Lung (tissue), 11 donors: ENCODE measurements at regions not wholly inside any gene's neighbourhood (a gene's known extent, or its start where the extent isn't known, plus 50 kb on each side); places are given as distances from the start of the nearest gene placed in this dataset.

Source experiments
- ATAC-seq: fragments of 200-7000 bp; cut with Tn5 transposase; one replicate; pipeline ENCODE4 v1.9.1; 2020; ENCODE audit warnings: moderate number of reproducible peaks; ENCODE audit not compliant: insufficient read depth, low FRiP score
- DNase-seq, 3 donors: peaks; one replicate each; pipeline ENCODE4 v3.0.0-alpha.2; 2013 to 2017
- H3K27ac ChIP-seq, 2 donors: one replicate each; pipeline ENCODE4 v1.5.1; 2013; ENCODE audit warnings: mild to moderate bottlenecking in 2 of 2, moderate library complexity in 2 of 2, control low read depth in 1 of 2, inconsistent platforms in 1 of 2, low read depth in 1 of 2, low read length in 1 of 2
- H3K27me3 ChIP-seq, 3 donors: one replicate each; pipeline ENCODE4 v1.5.1; 2013; ENCODE audit warnings: low read length in 2 of 3; ENCODE audit not compliant: control insufficient read depth in 3 of 3, insufficient read depth in 3 of 3
- H3K36me3 ChIP-seq, 4 donors: one replicate each; pipeline ENCODE4 v1.5.1; 2013; ENCODE audit warnings: low read length in 4 of 4, mild to moderate bottlenecking in 1 of 4, moderate library complexity in 1 of 4; ENCODE audit not compliant: control insufficient read depth in 4 of 4, insufficient read depth in 4 of 4
- H3K4me1 ChIP-seq, 5 donors: one replicate each; pipeline ENCODE4 v1.5.1; 2013; ENCODE audit warnings: low read length in 5 of 5, mild to moderate bottlenecking in 2 of 5, moderate library complexity in 1 of 5; ENCODE audit not compliant: control insufficient read depth in 5 of 5, insufficient read depth in 5 of 5
- H3K4me3 ChIP-seq: one replicate; pipeline ENCODE4 v1.5.1; 2013; ENCODE audit warnings: mild to moderate bottlenecking, control low read depth, moderate library complexity
- H3K9ac ChIP-seq, 2 donors: one replicate each; pipeline ENCODE4 v1.5.1; 2013; ENCODE audit warnings: low read length in 2 of 2, control low read depth in 1 of 2; ENCODE audit not compliant: insufficient read depth in 1 of 2
- H3K9me3 ChIP-seq, 4 donors: one replicate each; pipeline ENCODE4 v1.5.1; 2013; ENCODE audit warnings: low read length in 3 of 4, mild to moderate bottlenecking in 1 of 4, moderate library complexity in 1 of 4; ENCODE audit not compliant: control insufficient read depth in 4 of 4, insufficient read depth in 3 of 4
- CTCF ChIP-seq: IDR thresholded peaks from 2 replicates; pipeline ENCODE4 v1.5.1; 2012; ENCODE audit warnings: mild to moderate bottlenecking; ENCODE audit errors: control extremely low read depth, extremely low read depth
- WGBS, 2 donors: extraction: QIAGEN DNeasy Blood & Tissue Kit; methylation state at CpG; one replicate each; pipeline ENCODE4 v1.1.7; 2013; 5-methylcytosine and 5-hydroxymethylcytosine counted together
- donor health status: control.
- donor health status: control.
- donor health status: Bipolar disorder and iron deficiency.
- donor health status: healthy.
- donor health status: DM: yes; HTN: yes; CAD: no.

GRCh38 chr14:22449600-22449905 is 139.5 kb downstream of the DAD1 start:
- no peaks in the 10 kb centered on the region for H3K9me3 ChIP-seq
- DNase-seq (peak in 1 of 3 donors; percentile 18), ATAC-seq (no peak)
- H3K4me3 ChIP-seq, result no peak overlapping the region
- WGBS, 2 donors, result 91 to 92% methylated on average over 2 of the region's 2 CpGs
- H3K36me3 ChIP-seq, result no peaks in the 10 kb centered on the region
- H3K4me1 ChIP-seq, result peaks cover 0 to 5% (median 0%) of the 10 kb centered on the region in 5 donors
- H3K27ac ChIP-seq, result peak overlapping the region in 1 of 2 donors; percentile 60
- H3K27me3 ChIP-seq, result no peaks in the 10 kb centered on the region
- no peak overlapping the region for H3K9ac ChIP-seq
- TF ChIP-seq CTCF, result no peak

- peaks cover 0 to 5% (median 0%) of the 10 kb centered on the region in 5 donors for H3K4me1 ChIP-seq
- H3K27ac ChIP-seq, result peak overlapping the region in 1 of 2 donors; percentile 33
- 69 to 77% methylated on average over 4 of the region's 4 CpGs for WGBS, 2 donors
- ATAC-seq (peak; percentile 19), DNase-seq (no peak)
- no peaks in the 10 kb centered on the region for H3K27me3 ChIP-seq
- no peak for TF ChIP-seq CTCF
- H3K4me3 ChIP-seq, result no peak overlapping the region
- no peaks in the 10 kb centered on the region for H3K36me3 ChIP-seq
- H3K9ac ChIP-seq, result no peak overlapping the region
- H3K9me3 ChIP-seq, result no peaks in the 10 kb centered on the region
Observed at GRCh38 chr14:22448905-22449599, 140.0 kb downstream of the DAD1 start.

GRCh38 chr14:22448035-22448904 is 140.8 kb downstream of the DAD1 start:
- no peak overlapping the region for H3K9ac ChIP-seq
- ATAC-seq, result no peak
- H3K27ac ChIP-seq, result peak overlapping the region in 1 of 2 donors; percentile 37
- 37 to 63% methylated on average over 10 of the region's 10 CpGs for WGBS, 2 donors
- no peak for DNase-seq
- no peak overlapping the region for H3K4me3 ChIP-seq
- H3K27me3 ChIP-seq, result no peaks in the 10 kb centered on the region
- no peak for TF ChIP-seq CTCF
- H3K9me3 ChIP-seq, result no peaks in the 10 kb centered on the region
- peaks cover 0 to 5% (median 0%) of the 10 kb centered on the region in 5 donors for H3K4me1 ChIP-seq
- H3K36me3 ChIP-seq, result no peaks in the 10 kb centered on the region
